GM21390 (cell line): ENCODE measurements at regions not wholly inside any gene's neighbourhood (a gene's known extent, or its start where the extent isn't known, plus 50 kb on each side); places are given as distances from the start of the nearest gene placed in this dataset.

ENCODE experiments used
- ATAC-seq: cut with Tn5 transposase; IDR thresholded peaks from one replicate; pipeline ENCODE4 v1.9.1; 2021; ENCODE audit not compliant: unreplicated experiment

- ATAC-seq = no peak
These were observed 61.5 kb upstream of the ALKAL2 start for GRCh38 chr2:349390-349789.

GRCh38 chr2:348361-348916, 60.5 kb upstream of the ALKAL2 start:
- ATAC-seq = no peak

- no peak for ATAC-seq
These were observed 56.9 kb upstream of the ALKAL2 start for GRCh38 chr2:344811-345210.

- ATAC-seq = no peak
These were observed 55.5 kb upstream of the ALKAL2 start for GRCh38 chr2:343355-343754.

DNA sequence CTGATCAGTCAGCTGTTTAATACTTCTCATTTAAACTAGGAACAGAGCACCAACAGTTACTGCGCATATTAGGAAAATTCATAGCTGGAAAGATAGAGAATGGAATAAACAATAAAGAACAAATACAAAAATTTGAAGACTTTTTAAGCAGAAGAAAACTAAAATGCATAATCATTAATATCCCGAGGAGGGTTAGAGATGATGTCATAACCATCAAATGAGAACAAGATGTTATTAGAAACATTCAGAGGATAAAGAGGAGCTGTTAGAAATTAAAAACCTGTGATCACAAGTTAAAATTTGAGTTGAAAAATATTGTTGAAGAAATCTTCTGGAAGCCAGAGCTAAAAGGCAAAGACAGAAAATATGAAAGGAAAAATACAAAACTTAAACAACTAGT, 54.0 kb upstream of the ALKAL2 start:
- ATAC-seq = no peak

DNA sequence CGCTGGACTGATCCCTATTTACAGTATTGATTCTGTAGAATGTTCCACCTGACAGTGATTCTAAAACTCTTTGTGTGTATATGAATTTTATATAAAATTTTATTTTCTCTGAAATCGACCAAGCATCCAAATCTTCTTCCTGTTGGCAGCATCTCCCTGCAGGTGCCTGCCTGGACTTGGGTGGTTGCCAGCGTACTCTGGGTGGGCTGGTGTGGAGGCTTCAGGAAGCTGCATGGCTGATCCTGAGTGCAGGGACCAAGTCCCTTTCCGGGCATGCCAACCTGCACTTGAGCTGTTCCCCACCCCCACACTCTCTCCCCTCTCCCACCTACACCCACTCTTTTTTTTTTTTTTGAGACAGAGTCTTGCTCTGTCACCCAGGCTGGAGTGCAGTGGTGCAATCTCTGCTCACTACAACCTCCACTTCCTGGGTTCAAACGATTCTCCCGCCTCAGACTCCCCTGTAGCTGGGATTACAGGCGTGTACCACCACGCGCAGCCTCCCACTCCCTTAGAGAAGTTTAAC, 53.2 kb upstream of the ALKAL2 start:
- ATAC-seq = no peak
